Karpas-422 (cell line): ENCODE measurements at regions not wholly inside any gene's neighbourhood (a gene's known extent, or its start where the extent isn't known, plus 50 kb on each side); places are given as distances from the start of the nearest gene placed in this dataset.
A peak's percentile ranks its signal among the peaks of the same experiment; 100 is the strongest.
"Not testable (repeated sequence)": the region's sequence is repeated elsewhere in the genome, so short reads cannot be mapped to it uniquely, and the experiment has no call there.

Experiments used
- DNase-seq: peaks from one replicate; pipeline ENCODE4 v3.0.0-alpha.2; 2015
- H2AFZ ChIP-seq: fragments of 200-600 bp; sonication (generic); 2 replicates; pipeline ENCODE4 v1.6.1; 2014; ENCODE audit warnings: antibody characterized with exemption, low read length, mixed read lengths
- H3K27ac ChIP-seq: fragments of 200-600 bp; sonication (generic); 2 replicates; pipeline ENCODE4 v1.5.1; 2014; ENCODE audit warnings: mild to moderate bottlenecking, low read length, moderate library complexity
- H3K27me3 ChIP-seq: fragments of 200-600 bp; sonication (generic); 2 replicates; pipeline ENCODE4 v1.6.1; 2014; ENCODE audit warnings: low read length, mixed read lengths
- H3K36me3 ChIP-seq: fragments of 200-600 bp; sonication (generic); 2 replicates; pipeline ENCODE4 v1.6.1; 2014; ENCODE audit warnings: low read length, mixed read lengths; ENCODE audit not compliant: insufficient read depth
- H3K4me1 ChIP-seq: fragments of 200-600 bp; sonication (generic); 2 replicates; pipeline ENCODE4 v1.6.1; 2014; ENCODE audit warnings: mild to moderate bottlenecking, low read length, mixed read lengths
- H3K4me2 ChIP-seq: fragments of 200-600 bp; sonication (generic); 2 replicates; pipeline ENCODE4 v1.6.1; 2014; ENCODE audit warnings: low read length, low read depth, mild to moderate bottlenecking; ENCODE audit not compliant: poor library complexity, severe bottlenecking
- H3K4me3 ChIP-seq: fragments of 200-600 bp; sonication (generic); 2 replicates; pipeline ENCODE4 v1.5.1; 2014; ENCODE audit warnings: mild to moderate bottlenecking, antibody characterized with exemption, low read length, mixed read lengths
- H3K79me2 ChIP-seq: fragments of 200-600 bp; sonication (generic); 2 replicates; pipeline ENCODE4 v1.6.1; 2014; ENCODE audit warnings: mild to moderate bottlenecking, low read length, mixed read lengths
- H3K9ac ChIP-seq: fragments of 200-600 bp; sonication (generic); 2 replicates; pipeline ENCODE4 v1.6.0; 2014; ENCODE audit warnings: low read length
- H3K9me2 ChIP-seq: fragments of 200-600 bp; sonication (generic), shearing (Covaris generic); replicated peaks from 2 replicates; pipeline ENCODE4 v1.6.0; 2014; ENCODE audit warnings: mild to moderate bottlenecking, low read length, moderate library complexity; ENCODE audit not compliant: insufficient read depth
- H3K9me3 ChIP-seq: fragments of 300-700, 200-600 bp; sonication (generic); 2 replicates; pipeline ENCODE4 v1.6.1; 2014; ENCODE audit warnings: low read length, mixed read lengths
- H4K20me1 ChIP-seq: fragments of 200-600 bp; sonication (generic); 2 replicates; pipeline ENCODE4 v1.6.1; 2014; ENCODE audit warnings: mild to moderate bottlenecking, antibody characterized with exemption, low read length, low read depth; ENCODE audit not compliant: insufficient read depth

DNA sequence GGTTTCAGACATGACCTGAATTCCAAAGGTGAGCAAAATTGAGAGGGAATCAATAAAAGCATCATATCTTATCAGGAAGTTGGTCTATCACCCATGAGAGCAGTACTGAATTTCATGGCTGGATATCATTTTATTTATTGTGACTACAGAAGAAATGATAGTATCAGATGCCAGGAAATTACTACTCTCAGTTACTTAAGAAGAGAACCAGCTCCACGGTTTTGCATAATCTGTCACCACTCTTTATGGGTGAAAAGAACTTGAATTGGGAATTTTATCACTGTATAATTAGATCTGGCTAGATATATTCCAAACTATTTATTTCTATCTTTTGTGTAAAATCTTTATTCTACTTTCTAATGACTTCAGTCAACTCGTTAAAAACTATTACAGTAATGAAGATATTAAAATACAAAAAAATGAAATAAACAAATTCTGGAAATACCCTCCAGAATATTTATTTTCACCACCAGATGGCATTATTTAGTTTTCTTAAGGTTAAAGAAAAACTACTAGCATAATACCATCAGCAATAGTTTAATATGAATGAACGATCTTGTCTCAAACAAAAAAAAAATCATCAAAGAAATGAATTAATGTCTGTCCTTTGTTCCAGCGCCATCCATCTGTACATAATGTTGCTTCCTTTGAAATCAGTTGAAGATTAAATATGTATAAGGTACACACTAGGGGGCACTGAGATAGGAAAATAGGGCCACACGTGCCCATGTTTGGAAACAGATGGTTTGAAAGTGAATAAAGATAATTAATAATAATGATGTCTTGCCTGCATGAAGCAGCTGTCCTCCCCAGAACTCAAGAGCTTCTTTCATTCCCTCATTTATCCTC is 84.7 kb upstream of the SLCO6A1 start:
- no peaks in the 10 kb centered on the region for H3K79me2 ChIP-seq
- no peak overlapping the region for H3K27ac ChIP-seq
- peak; percentile 46 for DNase-seq
- H3K4me3 ChIP-seq: no peak overlapping the region
- H3K9me3 ChIP-seq: no peaks in the 10 kb centered on the region
- H3K27me3 ChIP-seq: no peaks in the 10 kb centered on the region
- H3K4me2 ChIP-seq: no peak overlapping the region
- no peaks in the 10 kb centered on the region for H3K4me1 ChIP-seq
- H3K9me2 ChIP-seq: no peaks in the 10 kb centered on the region
- H3K36me3 ChIP-seq: no peaks in the 10 kb centered on the region
- H3K9ac ChIP-seq: no peak overlapping the region
- no peaks in the 10 kb centered on the region for H4K20me1 ChIP-seq
- no peak overlapping the region for H2AFZ ChIP-seq

DNA sequence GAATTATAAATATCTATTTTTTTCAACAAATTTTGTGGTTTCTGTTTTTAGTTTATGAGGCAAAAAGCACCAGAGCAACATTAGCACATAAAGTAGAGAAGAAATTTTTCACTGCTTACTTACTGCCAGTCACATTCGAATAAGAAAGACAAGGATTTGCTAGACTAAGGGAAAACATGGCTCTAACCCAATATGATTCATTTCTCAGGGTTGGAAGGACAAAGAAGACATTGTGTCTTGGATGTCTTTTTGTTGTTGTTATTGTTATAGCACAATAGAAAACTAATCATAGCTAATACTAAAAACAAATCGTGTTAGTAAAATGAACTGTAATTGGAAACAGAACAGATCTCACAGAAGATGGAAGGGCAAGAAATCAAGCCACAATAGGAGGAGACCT is 90.9 kb upstream of the SLCO6A1 start:
- H3K79me2 ChIP-seq: no peaks in the 10 kb centered on the region
- no peak overlapping the region for H3K27ac ChIP-seq
- H3K4me3 ChIP-seq: no peak overlapping the region
- H3K36me3 ChIP-seq: no peaks in the 10 kb centered on the region
- H2AFZ ChIP-seq: no peak overlapping the region
- H3K4me1 ChIP-seq: no peaks in the 10 kb centered on the region
- no peaks in the 10 kb centered on the region for H3K27me3 ChIP-seq
- no peak overlapping the region for H3K9ac ChIP-seq
- no peak overlapping the region for H3K4me2 ChIP-seq
- no peaks in the 10 kb centered on the region for H3K9me2 ChIP-seq
- DNase-seq: no peak
- H3K9me3 ChIP-seq: no peaks in the 10 kb centered on the region
- H4K20me1 ChIP-seq: no peaks in the 10 kb centered on the region

GRCh38 chr5:102590467-102590866 is 91.7 kb upstream of the SLCO6A1 start:
- no peaks in the 10 kb centered on the region for H4K20me1 ChIP-seq
- H3K27me3 ChIP-seq: no peaks in the 10 kb centered on the region
- H3K9ac ChIP-seq: no peak overlapping the region
- no peak overlapping the region for H3K4me2 ChIP-seq
- H3K36me3 ChIP-seq: no peaks in the 10 kb centered on the region
- no peaks in the 10 kb centered on the region for H3K4me1 ChIP-seq
- no peaks in the 10 kb centered on the region for H3K9me2 ChIP-seq
- H2AFZ ChIP-seq: no peak overlapping the region
- no peak overlapping the region for H3K27ac ChIP-seq
- H3K9me3 ChIP-seq: no peaks in the 10 kb centered on the region
- DNase-seq: no peak
- no peak overlapping the region for H3K4me3 ChIP-seq
- no peaks in the 10 kb centered on the region for H3K79me2 ChIP-seq

GRCh38 chr5:102591650-102592049 is 92.8 kb upstream of the SLCO6A1 start:
- no peaks in the 10 kb centered on the region for H3K27me3 ChIP-seq
- H4K20me1 ChIP-seq: no peaks in the 10 kb centered on the region
- H3K4me1 ChIP-seq: no peaks in the 10 kb centered on the region
- H3K27ac ChIP-seq: no peak overlapping the region
- no peaks in the 10 kb centered on the region for H3K9me2 ChIP-seq
- H3K4me3 ChIP-seq: no peak overlapping the region
- H3K4me2 ChIP-seq: no peak overlapping the region
- no peak overlapping the region for H3K9ac ChIP-seq
- no peak overlapping the region for H2AFZ ChIP-seq
- H3K36me3 ChIP-seq: no peaks in the 10 kb centered on the region
- no peak for DNase-seq
- no peaks in the 10 kb centered on the region for H3K9me3 ChIP-seq
- no peaks in the 10 kb centered on the region for H3K79me2 ChIP-seq

GRCh38 chr5:102592586-102592985 is 93.8 kb upstream of the SLCO6A1 start:
- H3K4me2 ChIP-seq, H3K79me2 ChIP-seq, H3K4me3 ChIP-seq, H3K36me3 ChIP-seq, H3K9ac ChIP-seq, DNase-seq, H3K4me1 ChIP-seq, H4K20me1 ChIP-seq, H2AFZ ChIP-seq, H3K9me3 ChIP-seq, H3K9me2 ChIP-seq, H3K27ac ChIP-seq, H3K27me3 ChIP-seq: not testable (repeated sequence)

DNA sequence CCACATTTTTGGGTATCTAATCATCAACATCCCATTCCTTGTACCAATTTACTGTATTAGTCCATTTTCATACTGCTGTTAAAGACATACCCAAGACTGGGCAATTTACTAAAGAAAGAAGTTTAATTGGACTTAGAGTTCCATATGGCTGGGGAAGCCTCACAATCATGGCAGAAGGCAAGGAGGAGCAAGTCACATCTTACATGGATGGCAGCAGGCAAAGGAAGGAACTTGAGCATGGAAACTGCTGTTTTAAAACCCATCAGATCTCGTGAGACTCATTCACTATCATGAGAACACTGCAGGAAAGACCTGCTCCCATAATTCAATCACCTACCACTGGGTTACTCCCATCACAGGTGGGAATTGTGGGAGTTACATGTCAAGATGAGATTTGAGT is 95.4 kb upstream of the SLCO6A1 start:
- Histone ChIP-seq H3K79me2 (no peaks in the 10 kb centered on the region), H3K4me1 (no peaks in the 10 kb centered on the region), H3K27ac (no peak overlapping the region), H4K20me1 (no peaks in the 10 kb centered on the region), H2AFZ (no peak overlapping the region), H3K36me3 (no peaks in the 10 kb centered on the region), H3K27me3 (no peaks in the 10 kb centered on the region), H3K9me2 (no peaks in the 10 kb centered on the region), H3K4me3 (no peak overlapping the region), H3K4me2 (no peak overlapping the region), H3K9ac (no peak overlapping the region), H3K9me3 (no peaks in the 10 kb centered on the region)
- no peak for DNase-seq

DNA sequence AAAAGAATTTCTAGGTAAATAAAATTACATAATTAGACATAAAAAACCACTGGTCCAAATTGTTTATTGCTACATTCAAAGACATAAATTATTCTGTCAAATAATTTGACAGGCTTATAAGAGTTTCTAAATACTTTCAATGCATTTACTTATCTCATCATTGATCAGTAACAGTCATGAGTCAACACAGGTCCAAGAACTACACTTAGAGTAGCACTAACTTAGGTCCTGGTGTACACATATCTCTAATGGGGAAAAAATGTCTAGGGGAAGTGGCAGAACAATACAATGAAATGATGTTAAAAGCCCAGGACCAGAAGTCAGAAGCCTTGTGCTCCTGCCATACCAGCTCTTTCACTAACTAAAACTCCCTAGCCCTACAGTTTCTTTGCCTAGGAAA is 96.5 kb upstream of the SLCO6A1 start:
- Histone ChIP-seq H4K20me1 (no peaks in the 10 kb centered on the region), H3K79me2 (no peaks in the 10 kb centered on the region), H3K27ac (no peak overlapping the region)

GRCh38 chr5:102596113-102596512 is 97.3 kb upstream of the SLCO6A1 start:
- DNase-seq: no peak
- no peak overlapping the region for H3K4me3 ChIP-seq
- H2AFZ ChIP-seq: no peak overlapping the region

More for the DNA sequence above, 96.5 kb upstream of the SLCO6A1 start:
- Histone ChIP-seq H3K27me3 (no peaks in the 10 kb centered on the region), H3K4me1 (no peaks in the 10 kb centered on the region), H3K4me3 (no peak overlapping the region), H3K9me3 (no peaks in the 10 kb centered on the region), H2AFZ (no peak overlapping the region), H3K9ac (no peak overlapping the region), H3K4me2 (no peak overlapping the region), H3K36me3 (no peaks in the 10 kb centered on the region), H3K9me2 (no peaks in the 10 kb centered on the region)
- no peak for DNase-seq

More at GRCh38 chr5:102596113-102596512, 97.3 kb upstream of the SLCO6A1 start:
- Histone ChIP-seq H3K9me3 (no peaks in the 10 kb centered on the region), H4K20me1 (no peaks in the 10 kb centered on the region), H3K4me2 (no peak overlapping the region), H3K27ac (no peak overlapping the region), H3K36me3 (no peaks in the 10 kb centered on the region), H3K27me3 (no peaks in the 10 kb centered on the region), H3K4me1 (peaks cover 2% of the 10 kb centered on the region; the same call in 1 of the 2 replicates), H3K9ac (no peak overlapping the region), H3K79me2 (no peaks in the 10 kb centered on the region), H3K9me2 (no peaks in the 10 kb centered on the region)
